HCT116 (cell line): ENCODE measurements at regions not wholly inside any gene's neighbourhood (a gene's known extent, or its start where the extent isn't known, plus 50 kb on each side); places are given as distances from the start of the nearest gene placed in this dataset.

Experiments
- ATAC-seq: fragments of 200-7000 bp; cut with Tn5 transposase; 2 replicates; pipeline ENCODE4 v1.9.1; 2020; ENCODE audit warnings: mild to moderate bottlenecking, moderate library complexity
- BruUV-seq: library from RNA; stranded (reverse); fragments of 400-500 nt; replicated peaks from 2 replicates; lab custom pipeline; 2021; lab: Mats Ljungman, UMichigan
- CTCF ChIA-PET: fragments of 300-600 bp; sonication (Branson Sonifier 250); formaldehyde crosslinking; loops from one replicate; lab custom pipeline; 2021; ENCODE audit warnings: antibody characterized with exemption; lab: Charles Lee
- POLR2A ChIA-PET: fragments of 300-600, 350-600 bp; sonication (Branson Sonifier 250); formaldehyde crosslinking; loops from one replicate; lab custom pipeline; 2021; ENCODE audit warnings: antibody characterized with exemption; lab: Charles Lee
- RAD21 ChIA-PET, 2 experiments: fragments of 300-600 bp; sonication (Branson Sonifier 250); formaldehyde crosslinking; loops; one replicate each; lab custom pipeline; 2023; ENCODE audit warnings: low total read pairs in 2 of 2; ENCODE audit not compliant: uncharacterized antibody in 2 of 2, unreplicated experiment in 2 of 2, low non-redundant PET in 1 of 2; lab: Charles Lee
- DNase-seq: peaks from one replicate; pipeline ENCODE4 v3.0.0-alpha.2; 2010; ENCODE audit warnings: low read depth, low spot score
- H2AFZ ChIP-seq: fragments of 200-600 bp; shearing (Covaris generic), sonication (generic); 2 replicates; pipeline ENCODE4 v1.6.1; 2017; ENCODE audit warnings: low read depth, mixed run types, mixed read lengths, antibody characterized with exemption, low read length; ENCODE audit not compliant: poor library complexity, severe bottlenecking
- H3K27ac ChIP-seq: 2 replicates; pipeline ENCODE4 v1.5.1; 2012; ENCODE audit warnings: low read depth, low read length
- H3K27me3 ChIP-seq: fragments of 200-600 bp; sonication (generic); 2 replicates; pipeline ENCODE4 v1.6.1; 2016; ENCODE audit warnings: mixed run types, low read length, mixed read lengths; ENCODE audit not compliant: insufficient read depth
- H3K36me3 ChIP-seq, 2 experiments: fragments of 200-500 bp in 1 of 2; fragments of 200-600 bp in 1 of 2; sonication (Bioruptor generic) in 1 of 2; sonication (generic) in 1 of 2; 2 replicates each; pipeline versions ENCODE4 v1.5.1 to v1.6.1; 2014 to 2016; ENCODE audit warnings: low read length in 2 of 2, inconsistent platforms in 1 of 2, mixed read lengths in 1 of 2, mixed run types in 1 of 2; ENCODE audit not compliant: insufficient read depth in 2 of 2, control insufficient read depth in 1 of 2
- H3K4me1 ChIP-seq, 2 experiments: fragments of 200-600 bp in 1 of 2; sonication (generic) in 1 of 2; 2 replicates each; pipeline versions ENCODE4 v1.5.1 to v1.6.1; 2012 to 2017; ENCODE audit warnings: low read length in 2 of 2, inconsistent platforms in 1 of 2, mild to moderate bottlenecking in 1 of 2, mixed read lengths in 1 of 2, mixed run types in 1 of 2, moderate library complexity in 1 of 2; ENCODE audit not compliant: insufficient read depth in 2 of 2, control insufficient read depth in 1 of 2
- H3K4me2 ChIP-seq: fragments of 200-600 bp; sonication (generic); 2 replicates; pipeline ENCODE4 v1.6.1; 2017; ENCODE audit warnings: mixed run types, low read length, mixed read lengths
- H3K4me3 ChIP-seq, 2 experiments: fragments of 200-600 bp in 1 of 2; sonication (generic) in 1 of 2; replicated peaks in 1 of 2; 2 replicates each; pipeline ENCODE4 v1.5.1; 2011 to 2016; ENCODE audit warnings: low read length in 2 of 2, control low read depth in 1 of 2, low read depth in 1 of 2, mild to moderate bottlenecking in 1 of 2, mixed read lengths in 1 of 2, mixed run types in 1 of 2
- H3K79me2 ChIP-seq: fragments of 200-600 bp; sonication (generic); 2 replicates; pipeline ENCODE4 v1.6.1; 2017; ENCODE audit warnings: mild to moderate bottlenecking, mixed run types, low read length, moderate library complexity, mixed read lengths; ENCODE audit not compliant: insufficient read depth
- H3K9ac ChIP-seq: fragments of 200-600 bp; sonication (generic); 2 replicates; pipeline ENCODE4 v1.6.1; 2016; ENCODE audit warnings: low read length, mixed read lengths
- H3K9me2 ChIP-seq: fragments of 200-600 bp; sonication (generic), shearing (Covaris generic); 2 replicates; pipeline ENCODE4 v1.6.1; 2017; ENCODE audit warnings: mixed run types, mild to moderate bottlenecking, moderate library complexity; ENCODE audit not compliant: insufficient read depth
- H3K9me3 ChIP-seq, 2 experiments: fragments of 200-500 bp in 1 of 2; fragments of 200-600 bp in 1 of 2; sonication (Bioruptor generic) in 1 of 2; sonication (generic) in 1 of 2; 2 replicates each; pipeline ENCODE4 v1.6.1; 2014 to 2017; ENCODE audit warnings: low read length in 2 of 2, mixed read lengths in 2 of 2, inconsistent platforms in 1 of 2, low read depth in 1 of 2, mild to moderate bottlenecking in 1 of 2, mixed run types in 1 of 2, moderate library complexity in 1 of 2; ENCODE audit not compliant: control insufficient read depth in 1 of 2, insufficient read depth in 1 of 2
- H4K20me1 ChIP-seq: fragments of 200-600 bp; sonication (generic), shearing (Covaris generic); 2 replicates; pipeline ENCODE4 v1.6.1; 2017; ENCODE audit warnings: mixed run types, mild to moderate bottlenecking, moderate library complexity; ENCODE audit not compliant: insufficient read depth
- CTCF ChIP-seq, 3 experiments: fragments of 200-600 bp in 1 of 3; sonication (generic) in 1 of 3; IDR thresholded peaks in 2 of 3; conservative IDR thresholded peaks in 1 of 3; 2 replicates each; pipeline ENCODE4 v1.5.1; 2012 to 2017; ENCODE audit warnings: low read depth in 2 of 3, low read length in 2 of 3, antibody characterized with exemption in 1 of 3, borderline replicate concordance in 1 of 3, control low read depth in 1 of 3, mild to moderate bottlenecking in 1 of 3, mixed read lengths in 1 of 3, mixed run types in 1 of 3, moderate library complexity in 1 of 3; ENCODE audit not compliant: insufficient read depth in 1 of 3
- EGR1 ChIP-seq: IDR thresholded peaks from 2 replicates; pipeline ENCODE4 v1.6.1; 2012; ENCODE audit warnings: low read depth
- EZH2 ChIP-seq: fragments of 200-600 bp; sonication (generic); IDR thresholded peaks from 2 replicates; pipeline ENCODE4 v1.6.1; 2017; ENCODE audit warnings: antibody characterized with exemption, mixed run types
- FOSL1 ChIP-seq: IDR thresholded peaks from 2 replicates; pipeline ENCODE4 v1.6.1; 2012; ENCODE audit warnings: low read depth
- REST ChIP-seq: IDR thresholded peaks from 2 replicates; pipeline ENCODE4 v1.6.1; 2012; ENCODE audit warnings: low read depth
- SIN3A ChIP-seq: IDR thresholded peaks from 2 replicates; pipeline ENCODE4 v1.6.1; 2012; ENCODE audit warnings: low read depth
- YY1 ChIP-seq: IDR thresholded peaks from 2 replicates; pipeline ENCODE4 v1.6.1; 2011; ENCODE audit warnings: low read length, low read depth, moderate library complexity, mild to moderate bottlenecking; ENCODE audit not compliant: insufficient replicate concordance; ENCODE audit errors: extremely low read depth
- ZFX ChIP-seq: fragments of 450-650 bp; IDR thresholded peaks from 2 replicates; pipeline ENCODE4 v1.6.1; 2017
- intact Hi-C: fragments of 100-400 bp; cut with micrococcal nuclease; formaldehyde crosslinking; loops from 2 replicates; pipeline ENCODE4 v1.10.0; 2022

- no peak overlapping the region for H3K27ac ChIP-seq
- no peaks in the 10 kb centered on the region for H3K9me3 ChIP-seq
- peaks cover 0 to 13% of the 10 kb centered on the region in 2 experiments; a peak in 2 of 4 replicates for H3K4me1 ChIP-seq
- DNase-seq (no peak), ATAC-seq (no peak)
- POLR2A ChIA-PET = no interaction called here
- H3K9ac ChIP-seq = no peak overlapping the region
- H3K4me3 ChIP-seq = no peak overlapping the region
- RAD21 ChIA-PET = no interaction called here
- no peak overlapping the region for H2AFZ ChIP-seq
- no peaks in the 10 kb centered on the region for H3K36me3 ChIP-seq
- no peak overlapping the region for H3K4me2 ChIP-seq
- no peak for TF ChIP-seq EGR1
- TF ChIP-seq SIN3A = no peak
- TF ChIP-seq CTCF (IDR thresholded peaks at IDR 0.05 in 2 of 3, conservative IDR thresholded peaks at IDR 0.05 in 1 of 3; ENCODE audit: borderline replicate concordance in 1 of 3, insufficient read depth in 1 of 3, low read depth in 2 of 3, low read length in 2 of 3) = no peak
- TF ChIP-seq FOSL1 = no peak
- TF ChIP-seq ZFX = no peak
- no peak for TF ChIP-seq REST
- no peak for TF ChIP-seq EZH2
- TF ChIP-seq YY1 = no peak
- H3K9me2 ChIP-seq = no peaks in the 10 kb centered on the region
- CTCF ChIA-PET = interaction anchor here (1.2 kb wide), 1 partner anchor 20 kb away, joined by 3 read pairs; no protein-coding TSS in a partner anchor
- H4K20me1 ChIP-seq = no peaks in the 10 kb centered on the region
- no peaks in the 10 kb centered on the region for H3K79me2 ChIP-seq
- H3K27me3 ChIP-seq = no peaks in the 10 kb centered on the region
- BruUV-seq = no TSS peak
- intact Hi-C loops = no loop called here
Observed at GRCh38 chr11:8758619-8759169, 76.1 kb downstream of the RPL27A start.
